RWPE1 (cell line): ENCODE measurements at regions not wholly inside any gene's neighbourhood (a gene's known extent, or its start where the extent isn't known, plus 50 kb on each side); places are given as distances from the start of the nearest gene placed in this dataset.

Experiments used
- CTCF ChIA-PET: fragments of 350-600 bp; sonication (Branson Sonifier 250); formaldehyde crosslinking; extraction: SDS; loops from one replicate; lab custom pipeline; 2021; lab: Yijun Ruan, JAX
- POLR2A ChIA-PET: fragments of 400-600 bp; formaldehyde crosslinking; extraction: SDS; loops from one replicate; lab custom pipeline; 2020; ENCODE audit warnings: antibody characterized with exemption; ENCODE audit not compliant: low non-redundant PET; lab: Yijun Ruan, JAX
- DNase-seq: peaks from one replicate; pipeline ENCODE4 v3.0.0; 2012; ENCODE audit warnings: low spot score
- H3K27ac ChIP-seq: fragments of 450-650 bp; 2 replicates; pipeline ENCODE4 v1.5.1; 2017
- TF ChIP-seq, protein P1 (sequence below): fragments of 450-650 bp; conservative IDR thresholded peaks from 2 replicates; pipeline ENCODE4 v1.5.1; 2017; ENCODE audit warnings: low read depth, mild to moderate bottlenecking

DNA sequence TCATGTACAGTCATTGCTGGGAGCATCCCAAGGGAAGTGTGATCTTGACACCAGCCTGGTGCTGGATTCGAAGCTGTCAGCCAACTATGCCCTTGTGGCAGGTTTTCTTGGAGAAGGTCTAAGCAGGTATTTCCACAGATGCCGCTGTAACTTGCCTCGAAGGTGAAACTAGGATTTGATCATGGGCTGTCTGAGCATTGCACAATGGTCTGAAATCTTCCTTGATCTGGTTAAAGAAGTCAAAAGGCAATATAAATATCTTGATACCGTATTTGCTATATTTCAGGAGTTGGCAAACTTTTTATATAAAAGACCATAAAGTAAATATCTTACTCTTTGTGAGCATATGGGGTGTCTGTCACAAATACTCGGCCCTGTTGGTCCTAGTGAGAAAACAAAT is 206.8 kb downstream of the LYPLAL1 start:
- H3K27ac ChIP-seq, result no peak overlapping the region
- ChIA-PET POLR2A (no interaction called here), CTCF (interaction anchor here (0.6 kb wide), 1 partner anchor 15 kb away, joined by 3 read pairs; no protein-coding TSS in a partner anchor)
- no peak for DNase-seq
- TF ChIP-seq, protein P1, sequence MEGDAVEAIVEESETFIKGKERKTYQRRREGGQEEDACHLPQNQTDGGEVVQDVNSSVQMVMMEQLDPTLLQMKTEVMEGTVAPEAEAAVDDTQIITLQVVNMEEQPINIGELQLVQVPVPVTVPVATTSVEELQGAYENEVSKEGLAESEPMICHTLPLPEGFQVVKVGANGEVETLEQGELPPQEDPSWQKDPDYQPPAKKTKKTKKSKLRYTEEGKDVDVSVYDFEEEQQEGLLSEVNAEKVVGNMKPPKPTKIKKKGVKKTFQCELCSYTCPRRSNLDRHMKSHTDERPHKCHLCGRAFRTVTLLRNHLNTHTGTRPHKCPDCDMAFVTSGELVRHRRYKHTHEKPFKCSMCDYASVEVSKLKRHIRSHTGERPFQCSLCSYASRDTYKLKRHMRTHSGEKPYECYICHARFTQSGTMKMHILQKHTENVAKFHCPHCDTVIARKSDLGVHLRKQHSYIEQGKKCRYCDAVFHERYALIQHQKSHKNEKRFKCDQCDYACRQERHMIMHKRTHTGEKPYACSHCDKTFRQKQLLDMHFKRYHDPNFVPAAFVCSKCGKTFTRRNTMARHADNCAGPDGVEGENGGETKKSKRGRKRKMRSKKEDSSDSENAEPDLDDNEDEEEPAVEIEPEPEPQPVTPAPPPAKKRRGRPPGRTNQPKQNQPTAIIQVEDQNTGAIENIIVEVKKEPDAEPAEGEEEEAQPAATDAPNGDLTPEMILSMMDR, result no peak

DNA sequence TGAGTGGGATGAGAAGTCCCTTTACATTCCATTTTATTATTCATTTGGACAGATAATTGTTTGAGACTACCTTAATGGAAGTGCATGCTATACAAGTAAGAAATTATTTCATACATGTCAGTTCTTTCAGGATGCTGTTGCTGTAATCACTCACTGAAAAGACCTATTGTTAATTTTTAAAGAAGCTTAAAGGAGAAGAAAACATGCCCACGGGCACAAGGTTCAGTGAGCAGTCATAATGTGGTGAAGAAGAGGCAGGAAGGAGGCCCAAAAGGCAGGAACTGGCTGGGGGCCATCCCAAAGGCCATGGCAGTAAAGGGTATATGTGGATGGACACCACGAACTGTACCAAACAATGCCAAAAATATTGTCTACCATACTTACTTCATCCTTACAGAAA is 206.0 kb downstream of the LYPLAL1 start:
- CTCF ChIA-PET, result interaction anchor here (0.6 kb wide), 1 partner anchor 419 kb away, joined by 3 read pairs; no protein-coding TSS in a partner anchor
- DNase-seq, result no peak

DNA sequence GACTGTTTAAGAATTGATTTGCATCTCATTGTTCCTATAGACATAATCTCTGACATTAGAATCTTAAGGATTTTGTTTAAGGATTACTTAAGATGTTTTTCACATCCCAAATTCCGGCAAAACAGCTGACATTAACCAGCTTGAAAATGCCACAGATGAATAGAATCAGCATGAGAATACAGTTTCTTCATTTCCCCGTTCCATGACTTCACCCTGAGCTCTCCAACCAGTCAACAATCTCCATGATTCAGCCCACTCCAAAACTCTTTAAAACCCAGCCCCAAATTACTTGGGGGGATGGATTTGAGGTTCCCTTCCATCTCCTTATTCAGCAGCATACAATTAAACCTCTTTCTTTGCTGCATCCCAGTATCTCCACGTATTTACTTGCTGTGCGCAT is 201.0 kb downstream of the LYPLAL1 start:
- POLR2A ChIA-PET, result no interaction called here
- DNase-seq, result no peak
- CTCF ChIA-PET, result interaction anchor here (0.5 to 0.9 kb wide), 2 partner anchors 20 to 317 kb away, joined by 3 read pairs; no protein-coding TSS in a partner anchor
- TF ChIP-seq, protein P1, result no peak
- H3K27ac ChIP-seq, result no peak overlapping the region

More for the DNA sequence above, 206.0 kb downstream of the LYPLAL1 start:
- TF ChIP-seq, protein P1, result no peak
- POLR2A ChIA-PET, result no interaction called here
- no peak overlapping the region for H3K27ac ChIP-seq

DNA sequence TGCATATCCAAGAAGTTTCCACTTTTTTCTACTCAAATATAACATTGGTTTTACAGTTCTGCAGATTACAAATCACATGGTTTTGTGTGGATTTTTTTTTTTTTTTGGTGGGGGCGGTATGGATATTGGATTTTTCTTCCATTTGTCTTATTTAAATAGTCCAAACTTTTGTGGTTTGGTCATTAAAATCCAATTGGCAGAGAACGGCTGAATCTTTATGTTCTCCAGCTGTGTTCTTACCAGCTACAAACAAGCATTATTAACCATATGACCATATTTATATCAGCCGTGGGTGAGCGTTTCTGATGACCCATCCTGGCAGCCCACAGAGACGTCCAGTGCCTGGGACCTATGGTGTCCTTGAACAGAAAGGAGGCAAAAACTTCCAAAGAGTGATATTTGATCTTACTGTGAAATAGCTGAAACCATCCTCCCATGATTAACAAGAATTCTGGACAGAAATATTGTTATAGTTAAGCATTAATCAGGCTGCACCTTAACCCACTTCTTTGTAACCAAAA is 200.4 kb downstream of the LYPLAL1 start:
- ChIA-PET POLR2A (no interaction called here), CTCF (interaction anchor here (0.6 kb wide), 1 partner anchor 252 kb away, joined by 5 read pairs; no protein-coding TSS in a partner anchor)
- H3K27ac ChIP-seq, result no peak overlapping the region
- TF ChIP-seq, protein P1, result no peak
- no peak for DNase-seq

DNA sequence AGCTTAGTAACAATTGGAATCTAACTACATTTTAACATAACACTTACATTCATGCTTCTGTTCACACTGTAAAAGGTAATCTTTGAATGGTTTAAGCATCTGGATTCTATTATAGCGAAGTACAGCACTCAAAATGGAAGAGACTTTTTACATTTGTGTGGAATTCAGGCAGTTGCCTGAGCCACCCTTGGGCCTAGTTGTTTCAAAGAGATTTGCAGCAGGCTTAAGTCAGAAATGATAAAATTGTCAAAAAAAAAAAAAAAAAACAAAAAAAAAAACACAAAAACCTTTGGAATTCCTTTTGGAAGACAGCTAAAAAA is 199.9 kb downstream of the LYPLAL1 start:
- DNase-seq, result no peak
- CTCF ChIA-PET, result interaction anchor here (0.6 kb wide), 1 partner anchor 253 kb away, joined by 5 read pairs; no protein-coding TSS in a partner anchor
- POLR2A ChIA-PET, result no interaction called here
- TF ChIP-seq, protein P1, result no peak
- no peak overlapping the region for H3K27ac ChIP-seq

DNA sequence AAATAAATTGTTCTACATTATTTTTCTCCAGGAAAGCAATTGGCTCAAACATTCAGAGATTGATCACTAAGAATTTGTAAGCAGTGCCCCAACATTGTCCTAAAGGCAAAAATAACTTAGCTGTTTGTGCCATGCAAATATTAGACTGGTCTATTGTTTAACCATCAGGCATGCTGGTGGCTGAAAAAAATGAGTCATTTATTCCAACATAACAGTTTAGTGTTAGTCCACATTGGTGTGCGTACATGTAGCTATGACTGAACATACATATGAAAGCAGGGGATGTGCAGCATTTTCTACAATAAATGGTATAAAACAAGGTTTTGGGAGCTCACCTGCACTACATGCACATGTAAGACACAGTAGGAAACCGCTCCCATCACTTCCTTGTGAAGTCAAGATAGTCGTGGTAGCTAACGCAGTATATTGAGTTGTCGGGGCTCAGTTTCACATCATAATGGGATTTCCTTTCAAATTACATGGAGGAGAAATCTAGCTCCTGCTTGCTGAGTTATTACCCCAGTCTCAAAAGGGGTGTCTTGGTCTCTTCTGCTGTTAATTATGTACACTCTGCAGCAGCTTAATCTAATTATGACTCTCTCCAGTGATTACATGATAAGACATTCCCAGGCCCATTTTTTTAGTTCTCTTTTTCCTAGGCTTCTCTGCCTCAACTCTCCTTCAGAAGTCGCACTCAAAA is 199.4 kb downstream of the LYPLAL1 start:
- CTCF ChIA-PET, result interaction anchor here (0.5 to 0.9 kb wide), 2 partner anchors 13 to 199 kb away, joined by 3 to 4 read pairs; no protein-coding TSS in a partner anchor
- DNase-seq, result no peak
- POLR2A ChIA-PET, result no interaction called here

More for the DNA sequence above, 199.4 kb downstream of the LYPLAL1 start:
- no peak overlapping the region for H3K27ac ChIP-seq
- TF ChIP-seq, protein P1, result no peak
